ENCODE measurements at regions not wholly inside any gene's neighbourhood (a gene's known extent, or its start where the extent isn't known, plus 50 kb on each side); places are given as distances from the start of the nearest gene placed in this dataset.

- intact Hi-C loops (cut with DNase I): loop anchor here in 1 of 2 donors (10.0 kb wide), 1 partner anchor 195 kb away; no protein-coding TSS in a partner anchor
- H3K36me3 ChIP-seq: no peaks in the 10 kb centered on the region
Observed at GRCh38 chr3:159609625-159610024, 379.0 kb upstream of the IL12A start.

GRCh38 chr3:159616234-159616825, 372.3 kb upstream of the IL12A start:
- H3K4me1 ChIP-seq: peaks cover 0 to 2% (median under 1%) of the 10 kb centered on the region in 4 donors
- peak; percentile 91 to 95 (median 93) for ATAC-seq
- peak; percentile 54 to 67 (median 65) for DNase-seq
- WGBS (ENCODE audit: insufficient coverage, low coverage, low lambda C conversion rate, missing lambda C conversion rate): 14% methylated on average over 7 of the region's 7 CpGs
- H3K27me3 ChIP-seq: no peaks in the 10 kb centered on the region
- H3K36me3 ChIP-seq: no peaks in the 10 kb centered on the region
- H3K4me3 ChIP-seq: no peak overlapping the region
- no peak overlapping the region for H3K27ac ChIP-seq
- TF ChIP-seq CTCF (IDR thresholded peaks at IDR 0.05) (peak; percentile 65 to 86 (median 76)), POLR2A (IDR thresholded peaks at IDR 0.05) (no peak)
- H3K9me3 ChIP-seq: no peaks in the 10 kb centered on the region
- intact Hi-C loops (cut with DNase I): loop anchor here (5.0 to 10.0 kb wide), 2 partner anchors 186 to 188 kb away; no protein-coding TSS in a partner anchor

More at GRCh38 chr3:159609625-159610024, 379.0 kb upstream of the IL12A start:
- H3K9me3 ChIP-seq: no peaks in the 10 kb centered on the region
- WGBS (ENCODE audit: insufficient coverage, low coverage, low lambda C conversion rate, missing lambda C conversion rate): 84% methylated on average over 7 of the region's 7 CpGs
- H3K4me1 ChIP-seq: no peaks in the 10 kb centered on the region
- H3K4me3 ChIP-seq: no peak overlapping the region
- ATAC-seq (no peak), DNase-seq (no peak)
- TF ChIP-seq POLR2A (IDR thresholded peaks at IDR 0.05) (no peak), CTCF (IDR thresholded peaks at IDR 0.05) (no peak)
- H3K27me3 ChIP-seq: no peaks in the 10 kb centered on the region
- H3K27ac ChIP-seq: no peak overlapping the region

- H3K27me3 ChIP-seq: no peaks in the 10 kb centered on the region
- peaks cover 0 to 21% (median 7%) of the 10 kb centered on the region in 4 donors for H3K4me1 ChIP-seq
- no peak for ATAC-seq
- no peaks in the 10 kb centered on the region for H3K36me3 ChIP-seq
- WGBS (ENCODE audit: insufficient coverage, low coverage, low lambda C conversion rate, missing lambda C conversion rate): 41% methylated on average over 3 of the region's 3 CpGs
- no peaks in the 10 kb centered on the region for H3K9me3 ChIP-seq
- TF ChIP-seq POLR2A (IDR thresholded peaks at IDR 0.05): no peak
- no peak for TF ChIP-seq CTCF (IDR thresholded peaks at IDR 0.05)
- intact Hi-C loops (cut with DNase I): loop anchor here (5.0 to 10.0 kb wide), 2 partner anchors 183 to 185 kb away; no protein-coding TSS in a partner anchor
- no peak overlapping the region for H3K4me3 ChIP-seq
- H3K27ac ChIP-seq: no peak overlapping the region
- no peak for DNase-seq
Observed at GRCh38 chr3:159619341-159619885, 369.2 kb upstream of the IL12A start.

- ATAC-seq: no peak
- no peak overlapping the region for H3K4me3 ChIP-seq
- no peaks in the 10 kb centered on the region for H3K9me3 ChIP-seq
- intact Hi-C loops (cut with DNase I): no loop called here
- DNase-seq: no peak
- no peak overlapping the region for H3K27ac ChIP-seq
- peaks cover 0 to 21% (median 7%) of the 10 kb centered on the region in 4 donors for H3K4me1 ChIP-seq
- H3K27me3 ChIP-seq: no peaks in the 10 kb centered on the region
- WGBS (ENCODE audit: insufficient coverage, low coverage, low lambda C conversion rate, missing lambda C conversion rate): 71% methylated on average over 1 of the region's 1 CpG
- TF ChIP-seq CTCF (IDR thresholded peaks at IDR 0.05) (no peak), POLR2A (IDR thresholded peaks at IDR 0.05) (no peak)
- no peaks in the 10 kb centered on the region for H3K36me3 ChIP-seq
Observed at GRCh38 chr3:159620281-159620680, 368.4 kb upstream of the IL12A start.
